ENCODE measurements at regions not wholly inside any gene's neighbourhood (a gene's known extent, or its start where the extent isn't known, plus 50 kb on each side); places are given as distances from the start of the nearest gene placed in this dataset.

DNA sequence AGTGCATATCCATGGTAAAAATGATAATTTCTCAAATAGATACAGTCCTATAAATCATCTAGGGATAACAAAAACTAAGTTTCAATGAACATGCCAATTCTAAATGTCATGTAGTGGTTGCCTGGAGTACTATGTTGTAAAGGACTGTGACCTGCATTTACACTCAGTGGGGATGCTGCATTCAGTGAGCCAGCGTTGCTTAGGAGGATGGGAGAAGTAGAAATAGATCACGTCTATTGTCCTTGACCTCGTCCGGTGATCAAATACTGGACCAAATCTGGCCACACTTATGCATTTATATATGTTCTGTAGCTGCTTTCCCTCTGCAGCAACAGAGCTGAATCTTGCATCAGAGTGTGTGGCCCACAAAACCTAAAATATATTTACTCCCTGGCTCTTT is 139.0 kb upstream of the ETAA1 start:
- no peak for DNase-seq

DNA sequence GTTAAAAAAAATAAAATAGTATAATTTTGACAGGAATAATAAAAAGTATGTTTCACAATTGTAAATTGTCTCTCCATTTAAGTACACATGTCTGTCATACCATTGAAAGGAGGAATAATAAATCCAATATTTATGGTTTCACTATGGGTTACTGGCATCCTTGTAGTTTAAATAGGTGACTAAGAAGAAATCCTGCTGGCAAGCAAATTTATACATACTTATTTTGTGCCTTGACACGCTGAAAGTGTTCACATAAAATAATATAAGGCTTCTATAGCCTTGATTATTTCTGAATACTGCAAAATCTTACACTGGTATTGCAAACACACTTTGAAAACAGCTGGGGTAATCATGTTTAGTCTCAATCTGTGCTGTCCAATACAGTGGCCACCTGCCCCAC is 138.3 kb upstream of the ETAA1 start:
- DNase-seq = no peak

DNA sequence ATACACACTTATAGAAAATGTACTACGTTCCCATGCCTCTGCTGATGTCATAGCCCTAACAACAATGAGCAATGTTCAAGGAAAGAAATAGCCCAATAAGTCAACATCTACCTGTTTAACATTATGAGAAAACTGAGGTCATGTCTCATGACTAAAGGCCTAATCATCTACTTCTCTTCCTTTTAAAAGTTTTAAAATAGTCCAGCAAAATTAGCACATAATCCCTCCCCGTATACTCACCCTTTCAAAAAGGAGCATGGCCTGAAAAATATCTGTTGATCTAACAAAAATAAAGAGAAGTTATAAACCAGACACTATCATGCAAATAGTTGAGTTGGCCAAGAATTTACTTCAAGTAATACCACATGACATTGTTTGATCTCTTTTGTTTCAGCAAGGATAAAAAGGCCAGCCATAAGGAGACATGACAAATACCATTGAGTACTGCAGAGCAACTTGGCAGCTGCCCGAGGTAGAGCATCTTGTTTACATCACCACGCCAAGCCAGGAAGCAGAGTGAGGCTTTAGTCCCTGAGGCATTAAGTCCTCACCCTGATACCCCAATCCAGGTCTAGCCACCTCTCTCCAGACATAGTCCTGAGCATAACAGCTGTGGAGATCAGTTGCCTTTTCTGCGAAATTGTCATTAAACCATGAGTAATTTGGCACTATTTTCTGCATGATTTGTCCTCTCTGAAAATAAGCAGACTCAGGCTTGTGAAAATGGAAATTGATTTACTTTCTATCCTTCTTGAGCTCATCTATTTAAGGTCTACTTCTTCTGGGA is 137.4 kb upstream of the ETAA1 start:
- peak; percentile 42 for DNase-seq

DNA sequence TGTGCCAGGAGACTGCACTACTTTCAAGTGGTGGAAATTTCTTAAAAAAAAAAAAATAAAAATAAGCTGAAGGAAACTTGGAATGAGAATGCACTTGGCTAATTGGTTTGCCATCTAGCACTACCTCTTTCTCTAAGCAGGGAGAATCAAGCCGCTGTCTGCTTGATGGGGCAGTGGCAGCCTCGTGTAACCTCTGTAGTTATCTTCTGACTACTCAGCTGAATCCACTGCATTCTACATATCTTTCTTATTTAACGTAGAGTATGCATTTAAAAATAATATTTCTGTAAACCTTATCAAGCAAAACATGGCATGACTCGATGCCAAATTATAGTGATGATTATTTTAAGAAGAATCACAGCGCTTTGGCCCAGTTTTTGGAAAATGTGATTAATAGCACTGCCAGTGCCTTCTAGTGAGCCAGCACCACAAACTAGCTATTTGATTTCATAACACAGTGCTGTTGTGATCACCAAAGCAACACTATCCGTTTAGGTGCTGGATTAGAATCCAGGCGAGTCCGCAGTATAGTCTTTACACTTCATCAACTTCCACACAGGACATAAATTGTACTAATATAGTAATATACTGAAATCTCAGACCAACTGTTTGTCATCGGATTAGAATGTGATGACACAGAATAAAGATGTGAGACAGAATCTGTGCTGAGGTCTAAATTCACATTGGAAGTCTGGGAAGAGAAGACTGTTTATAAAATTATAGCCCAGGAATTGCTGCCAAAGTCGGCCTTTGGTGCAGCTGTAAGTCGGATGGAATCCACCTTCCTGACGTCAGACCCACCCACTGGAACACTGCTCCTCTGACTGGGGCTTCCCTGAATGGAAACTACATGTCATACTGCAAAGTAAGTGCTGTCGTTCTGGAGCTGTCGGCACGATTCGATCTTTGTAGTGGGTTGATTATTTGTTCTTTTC is 136.5 kb upstream of the ETAA1 start:
- DNase-seq = no peak

DNA sequence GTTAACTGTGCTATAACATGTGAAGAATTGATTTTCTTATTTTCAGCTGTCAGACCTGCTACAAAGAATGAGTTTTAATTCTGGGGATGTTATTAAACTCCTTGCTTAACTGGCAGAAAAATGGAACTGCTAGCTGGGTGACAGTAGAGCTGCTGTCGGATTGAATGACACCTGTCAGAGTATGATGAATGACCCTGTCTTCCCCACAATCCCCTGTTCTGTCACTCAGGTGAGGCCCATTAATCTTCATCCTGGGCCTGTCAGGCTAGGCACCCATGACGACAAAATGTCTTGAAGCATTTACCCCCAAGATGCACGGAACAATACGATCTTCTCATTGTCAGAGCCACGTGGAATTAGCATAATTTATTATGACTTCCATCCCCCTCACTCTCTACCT is 129.9 kb upstream of the ETAA1 start:
- no peak for DNase-seq

DNA sequence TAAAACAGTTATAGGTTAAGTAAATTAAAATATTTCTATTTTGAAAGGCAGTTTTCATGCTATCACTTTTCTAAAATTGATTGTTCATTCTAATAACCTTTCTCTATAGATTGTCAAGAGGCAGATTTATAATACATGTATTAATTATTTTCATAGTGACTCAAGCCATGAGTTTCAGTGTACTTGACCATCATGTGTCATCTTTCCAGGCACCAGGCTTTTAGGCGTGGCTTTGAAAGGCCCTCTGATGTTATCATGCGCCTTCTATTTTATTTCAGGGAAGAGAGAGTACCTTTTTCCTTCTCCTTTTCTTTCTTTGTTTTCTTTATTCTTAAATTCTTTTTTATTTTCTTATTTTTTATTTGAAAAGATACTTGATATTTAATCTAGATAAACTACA is 128.3 kb upstream of the ETAA1 start:
- no peak for DNase-seq

DNA sequence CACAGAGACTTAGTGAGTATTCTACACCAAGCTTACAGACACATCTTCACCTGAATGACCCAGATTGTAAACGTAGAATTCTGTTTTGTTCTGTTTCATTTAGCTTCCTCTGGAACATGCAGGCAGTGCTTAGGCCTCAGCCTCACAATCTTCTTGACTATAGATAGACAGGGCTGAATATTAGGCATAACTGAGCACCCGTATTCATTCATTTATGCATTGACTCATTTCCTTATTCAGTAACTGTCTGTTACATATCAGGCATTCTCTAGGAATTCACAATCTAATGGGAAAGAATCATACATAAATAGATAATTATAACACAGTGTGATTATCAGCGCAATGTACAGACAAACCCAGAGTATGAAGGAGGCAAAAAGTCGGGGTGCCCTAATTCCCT is 124.9 kb upstream of the ETAA1 start:
- no peak for DNase-seq

DNA sequence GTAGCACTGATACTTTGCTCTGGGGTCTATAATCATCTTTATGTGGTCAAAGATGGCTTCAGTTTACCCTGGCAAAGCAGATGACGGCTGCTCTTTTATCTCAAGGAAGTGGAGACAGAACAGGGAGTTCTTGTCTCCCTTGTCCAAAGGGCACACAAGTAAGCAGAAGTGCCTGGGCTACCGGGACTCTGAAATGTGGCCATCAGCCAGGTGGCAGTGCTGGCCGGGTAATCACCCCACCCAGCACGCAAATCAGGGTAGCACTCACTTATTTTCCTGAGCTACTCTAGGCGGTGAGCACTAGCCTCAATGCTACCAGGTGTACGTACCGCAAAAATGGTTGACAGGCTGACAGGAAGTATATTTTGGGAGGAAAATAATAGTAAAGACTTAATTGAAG is 119.7 kb upstream of the ETAA1 start:
- DNase-seq = no peak

DNA sequence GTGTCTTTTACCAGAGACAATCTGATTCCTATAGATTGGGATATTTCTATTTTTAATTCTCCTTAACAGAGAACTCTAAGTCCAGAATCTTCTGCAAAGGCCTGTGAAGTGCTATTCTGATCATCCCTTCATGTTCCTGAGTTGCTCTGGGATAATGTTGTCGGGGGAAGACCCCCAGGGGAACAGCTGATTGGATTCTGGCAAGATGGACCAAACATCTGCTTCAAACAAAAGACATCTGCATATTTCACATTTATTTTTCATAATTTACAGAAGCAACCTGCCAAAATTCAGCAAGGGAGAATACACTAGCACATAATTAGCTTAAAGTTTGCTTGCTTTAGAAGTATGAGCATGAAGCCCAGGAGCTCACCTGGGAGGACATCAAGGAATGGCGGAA is 116.0 kb upstream of the ETAA1 start:
- no peak for DNase-seq

DNA sequence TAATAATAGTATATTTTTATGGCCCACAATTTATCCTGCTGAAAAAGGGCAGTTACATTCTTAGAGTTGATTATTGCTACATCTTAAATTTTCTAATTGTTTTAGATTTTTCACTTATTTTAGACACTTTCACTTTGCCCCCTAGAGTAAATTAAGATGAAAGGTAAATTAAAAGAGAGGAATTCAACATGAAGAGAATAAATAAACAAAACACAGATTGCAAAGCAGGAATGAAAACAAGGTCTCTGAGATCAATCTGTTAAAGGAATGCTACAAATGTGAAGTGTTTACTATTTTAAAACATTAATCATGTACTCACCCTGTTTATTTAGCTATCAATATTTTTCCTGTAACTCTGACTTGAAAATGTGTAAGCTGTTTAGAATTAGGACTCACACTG is 113.5 kb upstream of the ETAA1 start:
- DNase-seq = no peak

DNA sequence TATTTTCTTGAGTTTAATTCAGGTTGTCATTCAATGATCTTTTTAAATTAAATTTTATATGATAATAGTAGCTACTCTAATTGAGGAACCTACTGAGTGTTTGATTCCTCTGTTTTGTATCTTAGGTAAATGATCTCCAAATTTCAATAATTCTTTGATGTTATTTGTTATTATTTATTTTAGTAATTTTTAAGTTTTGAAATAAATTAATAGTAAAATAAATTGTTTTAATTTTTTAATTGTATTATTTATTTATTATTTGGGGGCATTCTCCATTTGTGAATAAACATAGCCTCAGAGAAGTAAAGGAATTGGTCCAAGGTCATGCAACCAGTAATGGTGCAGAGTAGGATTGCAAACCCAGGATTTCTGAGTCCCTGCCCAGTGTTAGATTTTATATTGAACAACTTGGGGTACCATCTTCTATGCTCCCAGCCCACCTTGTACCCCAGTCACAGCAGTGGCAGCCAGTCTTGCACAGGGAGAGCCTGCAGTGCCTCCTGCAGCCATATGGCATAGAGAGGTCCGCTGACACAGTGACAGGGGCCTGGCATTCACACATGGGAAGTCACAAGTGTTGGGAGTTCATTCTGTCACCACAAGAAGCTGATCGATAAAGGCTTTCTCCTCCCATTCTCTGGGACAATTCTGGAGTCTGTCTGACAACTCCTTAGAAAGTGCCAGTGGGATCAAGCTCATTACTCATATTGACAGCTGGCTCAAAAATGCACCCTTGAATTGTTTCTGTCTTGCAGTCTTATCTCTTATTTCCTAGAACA is 110.0 kb upstream of the ETAA1 start:
- DNase-seq = no peak

DNA sequence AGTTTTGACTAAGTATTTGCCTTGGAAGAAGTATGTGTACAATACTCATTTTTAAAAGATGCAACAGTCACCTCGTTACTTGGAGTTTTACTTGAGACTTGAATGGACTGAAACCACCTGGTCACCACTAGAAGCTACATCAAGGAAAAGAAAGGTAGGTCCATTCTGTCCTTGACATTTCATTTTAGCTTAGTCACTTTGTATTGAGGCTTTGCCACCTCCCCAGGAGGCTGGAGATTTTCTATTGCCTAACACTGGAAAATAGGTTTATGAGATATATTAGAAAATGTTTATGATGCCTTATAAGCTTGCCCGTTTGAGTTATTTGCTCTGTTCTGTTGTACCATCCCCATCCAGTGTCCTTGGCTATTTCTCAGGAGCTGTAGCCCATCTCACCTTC is 107.9 kb upstream of the ETAA1 start:
- DNase-seq = no peak

DNA sequence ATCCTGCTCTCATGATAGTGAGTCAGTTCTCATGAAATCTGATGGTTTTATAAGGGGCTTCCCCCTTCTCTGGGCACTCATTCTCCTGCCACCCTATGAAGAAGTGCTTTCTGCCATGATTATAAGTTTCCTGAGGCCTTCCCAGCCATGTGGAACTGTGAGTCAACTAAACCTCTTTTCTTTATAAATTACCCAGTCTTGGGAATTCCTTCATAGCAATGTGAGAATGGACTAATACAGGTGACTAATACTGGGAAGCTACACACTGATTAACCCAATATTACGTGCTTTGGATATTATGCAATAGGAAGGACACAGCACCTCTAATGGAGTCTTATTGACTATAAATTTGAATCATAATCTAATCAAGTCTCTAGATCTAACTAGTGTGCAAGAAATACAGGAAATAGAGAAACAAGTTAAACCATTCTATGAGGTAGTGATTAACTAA is 107.2 kb upstream of the ETAA1 start:
- DNase-seq = no peak

DNA sequence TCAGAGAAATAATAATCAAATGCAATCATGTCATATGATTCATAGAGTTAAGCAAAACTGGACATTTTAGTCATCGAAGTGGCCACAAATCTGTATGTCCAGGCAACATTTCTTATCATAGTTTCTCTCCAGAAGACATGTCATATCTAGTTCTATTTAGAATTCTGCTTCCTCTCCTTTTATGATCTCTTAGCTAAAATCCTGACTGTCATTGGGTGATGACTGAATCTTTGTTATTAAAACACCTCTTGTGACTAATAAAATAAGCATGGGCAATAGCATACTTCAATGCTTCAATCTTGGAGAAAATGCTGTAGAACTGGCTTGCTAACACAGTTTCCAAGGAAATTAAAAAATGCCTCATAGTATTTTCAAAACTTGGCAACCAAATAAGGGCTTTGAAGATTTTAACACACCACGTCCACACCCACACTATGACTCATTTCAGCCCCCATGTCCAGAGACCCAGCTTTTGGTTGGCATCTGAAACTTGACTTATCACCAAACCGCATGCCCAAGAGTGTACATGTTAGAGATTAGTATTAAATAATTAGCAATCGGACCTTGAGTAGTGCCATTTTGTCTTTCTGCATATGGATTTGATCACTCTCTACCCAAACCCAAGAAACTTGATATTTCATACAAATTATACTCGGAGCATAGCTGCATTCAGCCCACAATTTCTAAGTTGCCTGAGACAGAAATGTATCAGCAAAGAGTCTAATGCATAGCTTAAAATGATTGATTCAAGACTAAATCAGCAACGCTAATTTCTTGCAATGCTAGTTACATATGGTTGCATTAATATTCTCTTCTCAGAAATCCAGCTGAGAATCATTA is 106.5 kb upstream of the ETAA1 start:
- DNase-seq = no peak

DNA sequence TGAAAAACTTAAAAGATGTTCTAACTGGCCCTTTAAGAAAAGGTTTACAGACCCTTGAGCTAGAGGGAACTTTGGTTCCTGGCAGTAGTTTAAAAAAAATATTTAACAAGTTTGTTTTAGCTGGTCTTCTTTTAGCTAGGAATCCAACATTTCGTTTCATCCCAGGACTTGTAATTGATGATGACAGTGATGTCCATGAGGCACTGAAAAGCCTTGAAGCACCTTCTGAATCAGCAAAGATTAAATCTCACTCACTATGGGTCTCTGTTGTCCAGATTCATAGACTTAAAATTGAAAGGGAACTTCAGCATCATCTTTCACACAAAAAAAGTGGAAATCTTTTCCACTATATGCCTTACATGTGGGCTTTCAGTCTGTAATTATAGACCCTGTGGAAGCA is 102.9 kb upstream of the ETAA1 start:
- no peak for DNase-seq

DNA sequence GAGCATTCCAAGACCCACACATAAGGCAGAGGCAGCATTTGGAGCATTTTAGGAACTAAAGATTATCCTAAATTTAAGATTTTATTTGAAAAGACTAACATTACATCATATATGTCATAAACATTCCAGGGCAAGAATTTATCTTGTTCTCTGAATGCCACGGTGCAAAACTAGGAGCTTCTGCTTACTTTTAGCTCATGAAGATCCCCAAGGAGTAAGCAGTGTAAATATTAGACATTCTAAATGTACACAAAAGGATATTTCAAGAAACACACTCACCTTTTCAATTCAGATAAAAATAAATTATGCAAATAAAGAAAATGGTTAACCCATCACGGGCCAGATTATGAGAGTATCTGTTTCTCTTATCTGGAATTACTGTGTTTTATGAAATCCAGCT is 101.7 kb upstream of the ETAA1 start:
- no peak for DNase-seq

DNA sequence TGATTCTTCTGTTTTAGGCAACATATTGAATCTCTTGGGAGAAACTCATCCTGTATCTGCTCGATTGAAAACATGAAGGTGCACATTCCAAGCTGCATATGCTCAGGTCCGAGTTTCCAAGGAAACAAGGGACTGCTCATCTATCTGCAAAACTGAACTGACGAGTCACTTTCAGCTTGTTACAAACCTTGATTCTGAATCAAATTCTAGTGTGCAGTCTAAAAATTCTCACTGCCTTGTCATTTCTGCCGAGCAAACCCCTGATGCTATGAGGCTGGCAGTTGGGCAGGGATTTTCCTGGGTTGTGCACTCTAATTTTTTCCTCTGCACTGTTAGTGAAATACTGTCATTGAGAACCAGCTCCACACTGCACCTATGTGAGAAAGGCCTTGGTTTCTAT is 101.3 kb upstream of the ETAA1 start:
- DNase-seq = no peak

DNA sequence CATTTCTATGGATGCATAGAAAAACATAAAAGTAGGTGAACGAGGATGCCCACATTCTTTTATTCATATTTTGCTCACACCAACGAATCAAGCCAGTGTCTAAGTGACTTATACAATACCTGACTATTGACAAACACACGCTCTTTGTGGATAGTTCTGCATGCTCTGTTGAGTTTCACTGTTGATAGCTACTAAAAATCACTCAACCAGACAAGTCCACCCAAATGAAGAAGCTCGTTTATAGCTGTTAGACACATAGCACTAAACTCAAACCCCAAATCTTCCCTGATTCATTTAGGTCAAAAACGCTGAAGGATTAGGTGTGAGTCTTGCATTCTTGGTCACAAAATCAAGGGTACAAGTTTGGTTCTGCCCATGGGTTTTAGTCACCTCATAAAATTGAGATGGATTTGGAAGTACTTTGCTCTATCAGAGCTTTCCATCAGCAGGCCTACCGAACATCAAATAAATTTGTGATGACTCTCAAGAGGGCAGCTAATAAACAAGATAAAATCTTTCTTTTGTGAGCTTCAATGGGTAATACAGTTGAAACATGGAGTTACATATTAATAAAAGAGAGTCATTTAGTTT is 92.7 kb upstream of the ETAA1 start:
- DNase-seq = no peak

DNA sequence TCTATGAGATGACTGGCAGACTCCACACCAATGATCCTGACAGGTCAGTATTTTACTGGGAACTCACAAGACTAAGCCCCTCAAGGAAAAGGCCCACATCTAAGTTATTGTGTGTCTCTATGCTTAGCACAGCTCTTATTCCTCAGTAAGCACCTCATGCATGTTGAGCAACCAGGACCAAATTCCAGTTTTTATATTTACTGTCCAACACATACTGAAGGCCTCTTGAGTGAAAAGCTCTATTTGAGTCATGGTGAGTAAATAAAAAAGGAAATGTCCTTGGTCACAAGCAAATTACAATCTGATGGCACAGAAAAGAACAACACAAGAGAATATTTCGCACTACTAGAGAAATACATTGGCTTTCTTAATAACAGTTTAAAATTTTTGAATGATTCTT is 87.9 kb upstream of the ETAA1 start:
- DNase-seq = no peak

DNA sequence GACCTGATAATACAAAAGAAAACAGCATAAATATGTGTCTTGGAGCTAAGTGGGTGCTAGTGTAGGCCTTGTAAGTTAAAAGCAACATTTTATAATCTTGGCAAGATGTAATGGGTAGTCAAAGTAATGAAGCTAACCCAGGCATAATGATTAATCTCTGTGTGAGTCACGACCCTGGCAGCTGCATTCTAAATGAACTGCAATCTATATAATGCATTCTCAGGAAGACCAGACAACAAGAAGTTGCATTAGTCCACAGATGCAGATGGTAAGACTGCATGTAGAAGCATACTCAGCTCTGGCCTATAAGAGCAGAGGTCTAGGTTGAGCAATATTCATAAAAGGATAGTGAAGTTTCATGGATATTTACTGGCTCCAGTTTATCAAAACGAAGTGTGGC is 85.6 kb upstream of the ETAA1 start:
- DNase-seq = peak; percentile 56

DNA sequence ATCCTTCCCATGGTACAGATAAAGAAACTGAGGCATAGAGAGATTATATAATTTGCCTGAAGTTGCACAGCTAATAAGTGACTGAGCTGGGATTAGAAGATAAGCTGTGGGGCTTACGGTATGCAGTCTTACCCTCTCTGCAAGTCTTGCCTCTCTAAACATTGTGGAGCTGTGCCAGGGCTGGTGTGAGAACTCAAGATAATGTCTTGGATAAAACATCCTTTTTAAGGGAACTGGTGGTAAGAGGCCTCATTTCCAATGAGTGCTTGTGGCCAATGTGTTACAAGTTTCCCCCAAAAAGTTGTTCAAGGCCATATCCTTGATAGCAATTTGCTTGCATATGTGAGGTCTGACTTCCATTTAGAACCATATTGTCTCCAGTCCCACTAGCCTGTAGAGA is 84.3 kb upstream of the ETAA1 start:
- no peak for DNase-seq

DNA sequence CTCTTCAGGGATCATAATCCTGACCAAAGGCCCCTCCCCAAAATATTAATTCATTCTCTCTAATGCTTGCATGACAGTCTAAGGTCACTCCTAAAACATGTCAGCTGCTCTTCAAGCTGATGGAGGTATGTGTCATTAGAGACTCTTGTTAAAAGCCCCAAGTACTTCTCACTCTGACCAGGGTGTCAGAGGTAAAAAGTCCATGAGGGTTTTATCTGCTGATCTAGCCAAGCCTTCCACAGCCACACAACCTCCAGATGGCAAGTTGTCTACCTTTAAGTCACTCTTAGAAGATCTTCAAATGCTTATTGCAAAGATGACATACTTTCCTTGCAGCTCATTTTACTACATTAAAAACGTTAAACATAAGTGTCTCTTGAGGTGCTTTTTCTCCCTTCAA is 83.6 kb upstream of the ETAA1 start:
- DNase-seq = no peak

Measured in DMS 273 treated with DMSO at 0.1 percent for 48 hours (cell line).